Endothelial cell of umbilical vein (primary cell): ENCODE measurements at regions not wholly inside any gene's neighbourhood (a gene's known extent, or its start where the extent isn't known, plus 50 kb on each side); places are given as distances from the start of the nearest gene placed in this dataset.

Experiments
- BruUV-seq: library from RNA; stranded (reverse); fragments of 400-500 nt; replicated peaks from 2 replicates; lab custom pipeline; 2021; lab: Mats Ljungman, UMichigan
- CTCF ChIA-PET: fragments of 300-600, 350-600 bp; sonication (Branson Sonifier 250); formaldehyde crosslinking; loops from one replicate; lab custom pipeline; 2021; ENCODE audit warnings: antibody characterized with exemption, inconsistent platforms; lab: Charles Lee
- POLR2A ChIA-PET: fragments of 300-600, 350-600 bp; sonication (Branson Sonifier 250); formaldehyde crosslinking; loops from one replicate; lab custom pipeline; 2021; ENCODE audit warnings: antibody characterized with exemption, inconsistent platforms; lab: Charles Lee
- DNase-seq: peaks from one replicate; pipeline ENCODE4 v3.0.0-alpha.2; 2011; ENCODE audit warnings: low read depth, low spot score
- FAIRE-seq: peaks from 2 replicates; lab custom pipeline; 2011; peaks lifted over from hg19 to GRCh38; lab: Jason Lieb, UNC
- H2AFZ ChIP-seq: 2 replicates; pipeline ENCODE4 v1.6.0; 2012; ENCODE audit warnings: low read depth, low read length, control low read depth, inconsistent platforms
- H3K27ac ChIP-seq: 2 replicates; pipeline ENCODE4 v1.5.1; 2011; ENCODE audit warnings: low read depth, mild to moderate bottlenecking, control low read depth, low read length, moderate library complexity; ENCODE audit not compliant: insufficient read depth
- H3K27me3 ChIP-seq, 2 experiments: 2 replicates each; pipeline versions ENCODE4 v1.6.0 to v1.6.1; 2011; ENCODE audit warnings: low read length in 2 of 2, mixed read lengths in 1 of 2; ENCODE audit not compliant: control insufficient read depth in 2 of 2, insufficient read depth in 2 of 2
- H3K36me3 ChIP-seq, 2 experiments: 2 replicates in 1 of 2; 3 replicates in 1 of 2; pipeline ENCODE4 v1.5.1; 2011; ENCODE audit warnings: low read length in 2 of 2, mild to moderate bottlenecking in 1 of 2, moderate library complexity in 1 of 2; ENCODE audit not compliant: control insufficient read depth in 2 of 2, insufficient read depth in 2 of 2; ENCODE audit errors: extremely low read depth in 1 of 2
- H3K4me1 ChIP-seq: 3 replicates; pipeline ENCODE4 v1.5.1; 2011; ENCODE audit warnings: mild to moderate bottlenecking, low read length; ENCODE audit not compliant: control insufficient read depth, insufficient read depth; ENCODE audit errors: extremely low read depth
- H3K4me2 ChIP-seq: 2 replicates; pipeline ENCODE4 v1.6.1; 2011; ENCODE audit warnings: low read length, control low read depth, mixed read lengths; ENCODE audit not compliant: insufficient read depth
- H3K4me3 ChIP-seq, 3 experiments: fragments of 200-600 bp in 1 of 3; sonication (generic), shearing (Covaris generic) in 1 of 3; replicated peaks in 1 of 3; 2 replicates each; pipeline ENCODE4 v1.5.1; 2011 to 2016; ENCODE audit warnings: control low read depth in 3 of 3, low read length in 3 of 3, mild to moderate bottlenecking in 2 of 3, inconsistent platforms in 1 of 3, low read depth in 1 of 3, moderate library complexity in 1 of 3; ENCODE audit not compliant: insufficient read depth in 1 of 3
- H3K79me2 ChIP-seq: 2 replicates; pipeline ENCODE4 v1.6.0; 2012; ENCODE audit warnings: low read length, inconsistent platforms; ENCODE audit not compliant: control insufficient read depth, insufficient read depth
- H3K9ac ChIP-seq: replicated peaks from 2 replicates; pipeline ENCODE3; 2011; ENCODE audit warnings: low read length, control low read depth; ENCODE audit not compliant: insufficient read depth; ENCODE audit errors: extremely low read depth
- H3K9me1 ChIP-seq: replicated peaks from 3 replicates; pipeline ENCODE4 v1.6.0; 2011; ENCODE audit warnings: mild to moderate bottlenecking, low read length; ENCODE audit not compliant: control insufficient read depth, insufficient read depth; ENCODE audit errors: extremely low read depth
- H3K9me3 ChIP-seq: replicated peaks from 2 replicates; pipeline ENCODE4 v1.5.1; 2012; ENCODE audit warnings: low read length, inconsistent platforms; ENCODE audit not compliant: control insufficient read depth, insufficient read depth
- H4K20me1 ChIP-seq: replicated peaks from 2 replicates; pipeline ENCODE3; 2011; ENCODE audit warnings: mild to moderate bottlenecking, low read length; ENCODE audit not compliant: control insufficient read depth, insufficient read depth; ENCODE audit errors: extremely low read depth
- FOS ChIP-seq: IDR thresholded peaks from 2 replicates; pipeline ENCODE4 v1.6.1; 2011; ENCODE audit warnings: mild to moderate bottlenecking, low read length, moderate library complexity, borderline replicate concordance; ENCODE audit not compliant: insufficient read depth
- GATA2 ChIP-seq: IDR thresholded peaks from 2 replicates; pipeline ENCODE4 v1.7.0; 2011; ENCODE audit warnings: low read depth, mild to moderate bottlenecking, moderate library complexity, mixed read lengths, low read length; ENCODE audit not compliant: insufficient read length, insufficient read depth
- MAX ChIP-seq: IDR thresholded peaks from 2 replicates; pipeline ENCODE4 v1.6.1; 2011; ENCODE audit not compliant: insufficient read depth, insufficient read length
- MYC ChIP-seq: IDR thresholded peaks from one replicate; pipeline ENCODE4 v1.6.1; 2011; ENCODE audit warnings: mild to moderate bottlenecking, low read depth, low read length
- POLR2A ChIP-seq: IDR thresholded peaks from 2 replicates; pipeline ENCODE4 v1.6.1; 2012; ENCODE audit warnings: low read depth, mild to moderate bottlenecking, control low read depth, low read length
- POLR2AphosphoS5 ChIP-seq: IDR thresholded peaks from 2 replicates; pipeline ENCODE4 v1.6.1; 2012; ENCODE audit warnings: low read depth, mild to moderate bottlenecking, control low read depth, low read length, moderate library complexity; ENCODE audit not compliant: insufficient read depth
- dilution Hi-C: fragments of 300-500 bp; cut with MboI; formaldehyde crosslinking; loops from one replicate; pipeline ENCODE4 v1.15.0; 2019; ENCODE audit warnings: low sequenced_read_pairs; ENCODE audit not compliant: extremely low pct_ligation_motif_present
- intact Hi-C: fragments of 100-400 bp; cut with micrococcal nuclease; formaldehyde crosslinking; loops from one replicate; pipeline ENCODE4 v1.10.0; 2022

DNA sequence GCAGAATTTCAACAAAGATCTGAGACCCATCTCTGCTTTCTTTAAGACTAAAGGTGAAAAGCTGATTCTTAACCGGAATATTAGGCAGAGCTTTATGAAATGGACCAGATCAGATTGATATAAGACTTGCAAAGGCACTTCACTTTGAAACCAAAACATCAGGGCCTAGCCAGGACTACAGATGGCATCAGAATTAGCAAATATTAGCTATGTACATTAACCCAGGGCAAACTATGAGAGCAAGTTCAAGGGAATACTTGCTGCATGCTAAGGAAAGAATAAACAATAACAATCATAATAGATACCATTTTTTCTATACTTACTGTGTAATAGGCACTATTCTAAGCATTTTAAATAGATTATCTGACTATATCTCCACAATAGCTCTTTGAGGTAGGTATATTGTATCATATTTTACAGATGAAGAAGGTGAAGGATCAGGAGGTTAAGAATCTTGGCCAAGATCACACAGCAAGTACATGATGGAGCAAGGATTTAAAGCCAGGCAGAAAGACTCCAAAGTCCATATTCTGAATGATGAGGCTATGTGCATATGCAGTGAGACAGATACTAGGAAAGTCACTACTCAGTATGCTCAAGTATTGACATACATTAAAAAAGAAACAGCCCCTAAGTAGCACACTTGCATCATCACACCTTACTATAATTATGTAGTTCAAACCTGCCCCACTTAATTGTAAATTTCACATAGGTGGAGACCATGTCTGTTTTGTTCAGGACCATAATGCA, 209.3 kb upstream of the PKN2 start:
- H2AFZ ChIP-seq = no peak overlapping the region
- TF ChIP-seq MAX = no peak
- no peak for TF ChIP-seq FOS
- TF ChIP-seq POLR2A = no peak
- TF ChIP-seq MYC = no peak
- TF ChIP-seq GATA2 = no peak
- TF ChIP-seq POLR2AphosphoS5 = no peak
- DNase-seq = no peak
- no peaks in the 10 kb centered on the region for H3K79me2 ChIP-seq
- BruUV-seq = no TSS peak
- no peaks in the 10 kb centered on the region for H4K20me1 ChIP-seq
- intact Hi-C loops (no loop called here), dilution Hi-C loops (no loop called here)
- no peaks in the 10 kb centered on the region for H3K4me1 ChIP-seq
- H3K27ac ChIP-seq = no peak overlapping the region
- H3K27me3 ChIP-seq = no peaks in the 10 kb centered on the region
- no peak overlapping the region for H3K9ac ChIP-seq
- no peak for FAIRE-seq
- H3K4me3 ChIP-seq = no peak overlapping the region
- no peaks in the 10 kb centered on the region for H3K9me1 ChIP-seq
- H3K36me3 ChIP-seq = no peaks in the 10 kb centered on the region
- H3K4me2 ChIP-seq = no peak overlapping the region
- H3K9me3 ChIP-seq = no peaks in the 10 kb centered on the region
- ChIA-PET CTCF (interaction anchor here (0.8 kb wide), 1 partner anchor 35 kb away, joined by 3 read pairs; no protein-coding TSS in a partner anchor), POLR2A (no interaction called here)

DNA sequence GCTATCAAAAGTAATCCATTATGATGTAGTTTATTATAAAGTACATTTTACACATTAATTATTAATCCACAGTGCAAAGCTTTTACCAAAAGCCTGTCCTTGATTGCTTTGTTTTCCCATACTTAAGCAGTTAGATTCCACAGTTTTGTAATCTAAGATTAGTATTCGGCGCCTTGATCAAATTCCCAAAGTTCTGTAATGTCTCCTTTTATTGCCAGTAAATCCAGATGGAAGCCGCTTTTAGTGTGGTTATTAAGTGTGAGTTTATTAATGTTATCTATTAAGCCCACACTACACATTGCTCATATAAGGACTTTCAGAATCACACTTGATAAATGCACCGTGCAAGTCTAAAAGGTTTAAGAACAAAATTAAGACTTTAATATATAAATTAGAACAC, 199.2 kb upstream of the PKN2 start:
- Histone ChIP-seq H3K4me2 (no peak overlapping the region), H3K9me1 (no peaks in the 10 kb centered on the region), H4K20me1 (no peaks in the 10 kb centered on the region), H3K4me1 (no peaks in the 10 kb centered on the region), H3K9me3 (no peaks in the 10 kb centered on the region), H3K4me3 (no peak overlapping the region), H3K36me3 (no peaks in the 10 kb centered on the region), H3K79me2 (no peaks in the 10 kb centered on the region), H3K27me3 (no peaks in the 10 kb centered on the region), H3K9ac (no peak overlapping the region), H3K27ac (no peak overlapping the region), H2AFZ (no peak overlapping the region)
- POLR2A ChIA-PET = no interaction called here
- TF ChIP-seq FOS = no peak
- BruUV-seq = no TSS peak
- FAIRE-seq (no peak), DNase-seq (no peak)
- intact Hi-C loops (no loop called here), dilution Hi-C loops (no loop called here)
- CTCF ChIA-PET = no interaction called here
